IMR-90 (cell line): ENCODE measurements at regions not wholly inside any gene's neighbourhood (a gene's known extent, or its start where the extent isn't known, plus 50 kb on each side); places are given as distances from the start of the nearest gene placed in this dataset.

Source experiments
- ATAC-seq: fragments of 200-7000 bp; cut with Tn5 transposase; 2 replicates; pipeline ENCODE4 v1.9.1; 2020; ENCODE audit warnings: low read depth, mild to moderate bottlenecking, moderate library complexity
- BruUV-seq: library from RNA; stranded (reverse); fragments of 400-500 nt; replicated peaks from 2 replicates; lab custom pipeline; 2021; lab: Mats Ljungman, UMichigan
- CTCF ChIA-PET: fragments of 300-600 bp; formaldehyde crosslinking; extraction: SDS; loops from one replicate; lab custom pipeline; 2021; ENCODE audit warnings: antibody characterized with exemption; lab: Yijun Ruan, JAX
- POLR2A ChIA-PET: fragments of 300-600 bp; sonication (Branson Sonifier 250); formaldehyde crosslinking; loops from one replicate; lab custom pipeline; 2022; ENCODE audit warnings: antibody characterized with exemption; ENCODE audit not compliant: unreplicated experiment; lab: Charles Lee
- DNase-seq: peaks from one replicate; pipeline ENCODE4 v3.0.0; 2013
- H2AFZ ChIP-seq: replicated peaks from 2 replicates; pipeline ENCODE3; 2013; ENCODE audit warnings: low read length, mild to moderate bottlenecking; ENCODE audit not compliant: poor library complexity
- H2AK5ac ChIP-seq: 2 replicates; pipeline ENCODE4 v1.6.1; 2013; ENCODE audit warnings: low read depth, low read length, inconsistent platforms
- H2AK9ac ChIP-seq: replicated peaks from 2 replicates; pipeline ENCODE3; 2013; ENCODE audit warnings: mild to moderate bottlenecking, low read depth, low read length, moderate library complexity; ENCODE audit not compliant: poor library complexity
- H2BK120ac ChIP-seq: 2 replicates; pipeline ENCODE4 v1.6.1; 2013; ENCODE audit warnings: low read depth, low read length, inconsistent platforms
- H2BK15ac ChIP-seq: 3 replicates; pipeline ENCODE4 v1.6.1; 2013; ENCODE audit warnings: low read depth, low read length, inconsistent platforms
- H2BK20ac ChIP-seq: 2 replicates; pipeline ENCODE4 v1.6.1; 2013; ENCODE audit warnings: low read depth, mild to moderate bottlenecking, inconsistent platforms, low read length, moderate library complexity
- H2BK5ac ChIP-seq: 2 replicates; pipeline ENCODE4 v1.6.1; 2013; ENCODE audit warnings: mild to moderate bottlenecking, low read depth, low read length, inconsistent platforms; ENCODE audit not compliant: poor library complexity, severe bottlenecking
- H3K14ac ChIP-seq: replicated peaks from 2 replicates; pipeline ENCODE4 v1.6.1; 2013; ENCODE audit warnings: low read depth, low read length, inconsistent platforms
- H3K18ac ChIP-seq: 2 replicates; pipeline ENCODE4 v1.6.1; 2013; ENCODE audit warnings: low read depth, low read length, control low read depth
- H3K23ac ChIP-seq: 2 replicates; pipeline ENCODE4 v1.6.1; 2013; ENCODE audit warnings: low read depth, low read length, inconsistent platforms
- H3K27ac ChIP-seq: 2 replicates; pipeline ENCODE4 v1.5.1; 2013; ENCODE audit warnings: mild to moderate bottlenecking, control low read depth, low read length; ENCODE audit not compliant: insufficient read depth
- H3K27me3 ChIP-seq: 2 replicates; pipeline ENCODE4 v1.6.1; 2013; ENCODE audit warnings: low read length; ENCODE audit not compliant: control insufficient read depth, insufficient read depth
- H3K36me3 ChIP-seq: 2 replicates; pipeline ENCODE4 v1.6.1; 2013; ENCODE audit warnings: low read length, mixed read lengths; ENCODE audit not compliant: control insufficient read depth, insufficient read depth
- H3K4ac ChIP-seq: 2 replicates; pipeline ENCODE4 v1.6.1; 2013; ENCODE audit warnings: low read depth, low read length, inconsistent platforms
- H3K4me1 ChIP-seq: 2 replicates; pipeline ENCODE4 v1.6.1; 2013; ENCODE audit warnings: low read length, mixed read lengths; ENCODE audit not compliant: control insufficient read depth, insufficient read depth
- H3K4me2 ChIP-seq: 2 replicates; pipeline ENCODE4 v1.6.1; 2013; ENCODE audit warnings: low read depth, mild to moderate bottlenecking, control low read depth, low read length, moderate library complexity
- H3K4me3 ChIP-seq: 2 replicates; pipeline ENCODE4 v1.5.1; 2013; ENCODE audit warnings: low read depth, mild to moderate bottlenecking, control low read depth, low read length, moderate library complexity; ENCODE audit not compliant: insufficient read depth
- H3K56ac ChIP-seq: 2 replicates; pipeline ENCODE4 v1.6.1; 2013; ENCODE audit warnings: low read length, inconsistent platforms; ENCODE audit not compliant: insufficient read depth; ENCODE audit errors: extremely low read depth
- H3K79me1 ChIP-seq, 2 experiments: 2 replicates each; pipeline ENCODE4 v1.6.1; 2013; ENCODE audit warnings: low read length in 2 of 2, inconsistent platforms in 1 of 2, low read depth in 1 of 2
- H3K9ac ChIP-seq: 2 replicates; pipeline ENCODE4 v1.6.1; 2013; ENCODE audit warnings: low read depth, low read length, control low read depth
- H3K9me1 ChIP-seq: 2 replicates; pipeline ENCODE4 v1.6.1; 2013; ENCODE audit warnings: low read length, inconsistent platforms; ENCODE audit not compliant: insufficient read depth
- H3K9me3 ChIP-seq: 2 replicates; pipeline ENCODE4 v1.6.1; 2013; ENCODE audit warnings: low read length; ENCODE audit not compliant: control insufficient read depth, insufficient read depth
- H4K20me1 ChIP-seq: 2 replicates; pipeline ENCODE4 v1.6.1; 2013; ENCODE audit warnings: low read length, inconsistent platforms; ENCODE audit not compliant: insufficient read depth
- H4K5ac ChIP-seq: 2 replicates; pipeline ENCODE4 v1.6.1; 2013; ENCODE audit warnings: mild to moderate bottlenecking, low read depth, low read length, control low read depth
- H4K8ac ChIP-seq, 2 experiments: 2 replicates each; pipeline ENCODE4 v1.6.1; 2013; ENCODE audit warnings: low read depth in 2 of 2, low read length in 2 of 2, control low read depth in 1 of 2, inconsistent platforms in 1 of 2
- H4K91ac ChIP-seq: 2 replicates; pipeline ENCODE4 v1.6.1; 2013; ENCODE audit warnings: low read depth, low read length, inconsistent platforms; ENCODE audit not compliant: insufficient read depth
- BHLHE40 ChIP-seq: fragments of 150-350 bp; IDR thresholded peaks from 2 replicates; pipeline ENCODE4 v1.6.1; 2016; ENCODE audit warnings: mild to moderate bottlenecking, low read depth, low read length
- CEBPB ChIP-seq: IDR thresholded peaks from 2 replicates; pipeline ENCODE4 v1.6.1; 2012; ENCODE audit warnings: low read depth, low read length, improper control_type of control experiment
- CHD1 ChIP-seq: IDR thresholded peaks from 2 replicates; pipeline ENCODE4 v1.6.1; 2012; ENCODE audit warnings: low read depth, low read length, improper control_type of control experiment
- CTCF ChIP-seq: conservative IDR thresholded peaks from 2 replicates; pipeline ENCODE4 v1.5.1; 2012; ENCODE audit warnings: mild to moderate bottlenecking, low read depth, low read length, improper control_type of control experiment
- FOS ChIP-seq: fragments of 150-350 bp; IDR thresholded peaks from 2 replicates; pipeline ENCODE4 v1.6.1; 2016; ENCODE audit warnings: low read depth, low read length
- MAFK ChIP-seq: IDR thresholded peaks from 2 replicates; pipeline ENCODE4 v1.6.1; 2012; ENCODE audit warnings: low read depth, low read length, improper control_type of control experiment
- MAZ ChIP-seq: IDR thresholded peaks from 2 replicates; pipeline ENCODE4 v1.6.1; 2012; ENCODE audit warnings: low read depth, mild to moderate bottlenecking, low read length, improper control_type of control experiment, moderate library complexity, borderline replicate concordance
- MXI1 ChIP-seq: IDR thresholded peaks from 2 replicates; pipeline ENCODE4 v1.6.1; 2012; ENCODE audit warnings: low read depth, mild to moderate bottlenecking, low read length, moderate library complexity, borderline replicate concordance
- NFE2L2 ChIP-seq: fragments of 150-350 bp; IDR thresholded peaks from 2 replicates; pipeline ENCODE4 v1.6.1; 2016; ENCODE audit warnings: low read depth, mild to moderate bottlenecking, low read length
- POLR2A ChIP-seq: IDR thresholded peaks from 2 replicates; pipeline ENCODE4 v1.6.1; 2012; ENCODE audit warnings: mild to moderate bottlenecking, low read depth, low read length
- RAD21 ChIP-seq: IDR thresholded peaks from 2 replicates; pipeline ENCODE4 v1.6.1; 2012; ENCODE audit warnings: low read length, improper control_type of control experiment
- RCOR1 ChIP-seq: IDR thresholded peaks from 2 replicates; pipeline ENCODE4 v1.6.1; 2012; ENCODE audit warnings: mild to moderate bottlenecking, low read length, improper control_type of control experiment; ENCODE audit not compliant: insufficient replicate concordance
- RFX5 ChIP-seq: IDR thresholded peaks from 2 replicates; pipeline ENCODE4 v1.8.0; 2012; ENCODE audit warnings: low read depth, mild to moderate bottlenecking, low read length, moderate library complexity
- SMC3 ChIP-seq: fragments of 150-350 bp; IDR thresholded peaks from 2 replicates; pipeline ENCODE4 v1.6.1; 2016; ENCODE audit warnings: low read depth, mild to moderate bottlenecking, antibody characterized with exemption, low read length, moderate library complexity
- WGBS, 2 experiments: methylation state at CpG; one replicate each; pipeline versions ENCODE4 v1.1.5 to v1.1.7; 2013; ENCODE audit warnings: missing lambda C conversion rate in 2 of 2; ENCODE audit not compliant: insufficient read length in 1 of 2; ENCODE audit errors: extremely low coverage in 2 of 2; 5-methylcytosine and 5-hydroxymethylcytosine counted together
- dilution Hi-C: fragments of 300-500 bp; cut with HindIII; formaldehyde crosslinking; loops from one replicate; pipeline ENCODE4 v1.14.3; 2018; ENCODE audit warnings: low sequenced_read_pairs; ENCODE audit not compliant: unreplicated experiment
- in situ Hi-C: fragments of 300-500 bp; cut with MboI; formaldehyde crosslinking; loops from 3 replicates; pipeline ENCODE4 v1.14.3; 2019; ENCODE audit warnings: low sequenced_read_pairs, inconsistent platforms, mixed read lengths
- intact Hi-C: fragments of 100-400 bp; cut with micrococcal nuclease; formaldehyde crosslinking; loops from 2 replicates; pipeline ENCODE4 v1.10.0; 2022
- TF ChIP-seq, protein P1 (sequence below): fragments of 150-350 bp; IDR thresholded peaks from 2 replicates; pipeline ENCODE4 v1.6.1; 2017; ENCODE audit warnings: mild to moderate bottlenecking, antibody characterized with exemption, low read length, low read depth
- TF ChIP-seq, protein P2 (sequence below): fragments of 150-350 bp; IDR thresholded peaks from 2 replicates; pipeline ENCODE4 v1.6.1; 2016; ENCODE audit warnings: low read depth, mild to moderate bottlenecking, low read length, moderate library complexity, borderline replicate concordance

DNA sequence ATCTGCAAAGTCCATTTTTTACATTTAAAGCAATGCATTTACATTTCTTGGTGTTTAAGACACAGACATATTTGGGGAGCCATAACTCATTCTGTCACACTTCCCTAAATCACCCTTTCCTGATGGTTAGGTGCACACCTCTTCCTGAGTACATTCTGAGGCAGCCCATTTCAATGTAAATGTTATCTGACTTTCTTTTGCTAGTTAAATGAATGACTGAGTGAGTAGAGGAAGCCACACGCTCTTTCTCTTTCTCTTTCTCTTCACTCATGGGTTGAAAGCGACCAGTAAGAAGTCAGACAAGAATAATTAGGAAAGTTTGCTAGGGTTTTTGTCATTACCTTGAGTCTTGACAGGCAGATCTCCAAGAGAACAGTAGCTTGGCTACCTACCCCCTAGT lies 143.1 kb downstream of the S1PR1 start:
- no peak overlapping the region for H4K91ac ChIP-seq
- WGBS, 2 experiments = no CpG with 5 or more reads among the region's 2 CpGs
- peaks cover 8% of the 10 kb centered on the region for H3K27me3 ChIP-seq
- in situ Hi-C loops (no loop called here), intact Hi-C loops (no loop called here), dilution Hi-C loops (no loop called here)
- H3K18ac ChIP-seq = no peak overlapping the region
- ATAC-seq (no peak), DNase-seq (no peak)
- no TSS peak for BruUV-seq
- ChIA-PET CTCF (no interaction called here), POLR2A (no interaction called here)
- H3K27ac ChIP-seq = no peak overlapping the region
- H3K14ac ChIP-seq = no peak overlapping the region
- no peaks in the 10 kb centered on the region for H3K4me1 ChIP-seq
- H3K4ac ChIP-seq = no peak overlapping the region
- H3K56ac ChIP-seq = no peak overlapping the region
- no peaks in the 10 kb centered on the region for H4K20me1 ChIP-seq
- no peaks in the 10 kb centered on the region for H3K9me1 ChIP-seq
- H3K23ac ChIP-seq = no peak overlapping the region
- no peak overlapping the region for H3K4me2 ChIP-seq
- no peak overlapping the region for H4K5ac ChIP-seq
- no peak overlapping the region for H2AK5ac ChIP-seq
- no peak overlapping the region for H3K9ac ChIP-seq
- H3K36me3 ChIP-seq = no peaks in the 10 kb centered on the region
- H2BK5ac ChIP-seq = no peak overlapping the region
- no peaks in the 10 kb centered on the region for H3K79me1 ChIP-seq
- no peak overlapping the region for H2BK20ac ChIP-seq
- H2BK15ac ChIP-seq = no peak overlapping the region
- H2AK9ac ChIP-seq = no peak overlapping the region
- TF ChIP-seq RFX5 (no peak), RAD21 (no peak), CEBPB (no peak), RCOR1 (no peak), SMC3 (no peak), CTCF (no peak), MXI1 (no peak), CHD1 (no peak), MAZ (no peak), NFE2L2 (no peak), FOS (no peak), MAFK (no peak), POLR2A (no peak), BHLHE40 (no peak)
- TF ChIP-seq, protein P1, sequence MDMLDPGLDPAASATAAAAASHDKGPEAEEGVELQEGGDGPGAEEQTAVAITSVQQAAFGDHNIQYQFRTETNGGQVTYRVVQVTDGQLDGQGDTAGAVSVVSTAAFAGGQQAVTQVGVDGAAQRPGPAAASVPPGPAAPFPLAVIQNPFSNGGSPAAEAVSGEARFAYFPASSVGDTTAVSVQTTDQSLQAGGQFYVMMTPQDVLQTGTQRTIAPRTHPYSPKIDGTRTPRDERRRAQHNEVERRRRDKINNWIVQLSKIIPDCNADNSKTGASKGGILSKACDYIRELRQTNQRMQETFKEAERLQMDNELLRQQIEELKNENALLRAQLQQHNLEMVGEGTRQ = no peak
- TF ChIP-seq, protein P2, sequence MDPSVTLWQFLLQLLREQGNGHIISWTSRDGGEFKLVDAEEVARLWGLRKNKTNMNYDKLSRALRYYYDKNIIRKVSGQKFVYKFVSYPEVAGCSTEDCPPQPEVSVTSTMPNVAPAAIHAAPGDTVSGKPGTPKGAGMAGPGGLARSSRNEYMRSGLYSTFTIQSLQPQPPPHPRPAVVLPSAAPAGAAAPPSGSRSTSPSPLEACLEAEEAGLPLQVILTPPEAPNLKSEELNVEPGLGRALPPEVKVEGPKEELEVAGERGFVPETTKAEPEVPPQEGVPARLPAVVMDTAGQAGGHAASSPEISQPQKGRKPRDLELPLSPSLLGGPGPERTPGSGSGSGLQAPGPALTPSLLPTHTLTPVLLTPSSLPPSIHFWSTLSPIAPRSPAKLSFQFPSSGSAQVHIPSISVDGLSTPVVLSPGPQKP = no peak
- H4K8ac ChIP-seq = no peak overlapping the region
- H2AFZ ChIP-seq = no peak overlapping the region
- no peaks in the 10 kb centered on the region for H3K9me3 ChIP-seq
- no peak overlapping the region for H2BK120ac ChIP-seq
- no peak overlapping the region for H3K4me3 ChIP-seq
